Caco-2 (cell line): ENCODE measurements at regions not wholly inside any gene's neighbourhood (a gene's known extent, or its start where the extent isn't known, plus 50 kb on each side); places are given as distances from the start of the nearest gene placed in this dataset.

Experiments
- BruUV-seq: library from RNA; stranded (reverse); fragments of 400-500 nt; replicated peaks from 2 replicates; lab custom pipeline; 2021; lab: Mats Ljungman, UMichigan
- CTCF ChIA-PET: fragments of 300-600 bp; sonication (Branson Sonifier 250); formaldehyde crosslinking; loops from one replicate; lab custom pipeline; 2022; ENCODE audit warnings: antibody characterized with exemption; lab: Charles Lee
- POLR2A ChIA-PET: fragments of 300-600 bp; sonication (Branson Sonifier 250); formaldehyde crosslinking; loops from one replicate; lab custom pipeline; 2022; ENCODE audit warnings: antibody characterized with exemption; lab: Charles Lee
- DNase-seq, 2 experiments: peaks; one replicate each; pipeline versions ENCODE4 v3.0.0 to v3.0.0-alpha.2; 2020 to 2022
- H3K27me3 ChIP-seq: replicated peaks from 2 replicates; pipeline ENCODE4 v1.6.0; 2011; ENCODE audit warnings: low read length; ENCODE audit not compliant: control insufficient read depth, insufficient read depth
- H3K36me3 ChIP-seq: 2 replicates; pipeline ENCODE4 v1.5.1; 2011; ENCODE audit warnings: low read length; ENCODE audit not compliant: control insufficient read depth, insufficient read depth
- H3K4me1 ChIP-seq: fragments of 250-450 bp; sonication (Bioruptor Pico); 2 replicates; pipeline ENCODE4 v1.5.1; 2020; ENCODE audit warnings: mild to moderate bottlenecking
- H3K4me3 ChIP-seq: 2 replicates; pipeline ENCODE4 v1.5.1; 2011; ENCODE audit warnings: low read depth, mild to moderate bottlenecking, control low read depth, low read length
- H3K9me3 ChIP-seq: fragments of 250-450 bp; sonication (Bioruptor Pico); 2 replicates; pipeline ENCODE4 v1.5.1; 2020; ENCODE audit warnings: mild to moderate bottlenecking, moderate library complexity
- H3K27ac Mint-ChIP-seq: one replicate; pipeline ENCODE4 v1.8.0; 2022; ENCODE audit warnings: mixed read lengths; ENCODE audit not compliant: unreplicated experiment
- H3K27me3 Mint-ChIP-seq: one replicate; pipeline ENCODE4 v1.8.0; 2022; ENCODE audit warnings: mixed read lengths; ENCODE audit not compliant: insufficient read depth, unreplicated experiment
- H3K36me3 Mint-ChIP-seq: one replicate; pipeline ENCODE4 v1.8.0; 2022; ENCODE audit warnings: mild to moderate bottlenecking, mixed read lengths; ENCODE audit not compliant: insufficient read depth, unreplicated experiment
- H3K4me1 Mint-ChIP-seq: one replicate; pipeline ENCODE4 v1.8.0; 2022; ENCODE audit warnings: low read depth, mixed read lengths; ENCODE audit not compliant: unreplicated experiment
- H3K4me3 Mint-ChIP-seq: one replicate; pipeline ENCODE4 v1.8.0; 2022; ENCODE audit warnings: mild to moderate bottlenecking, moderate library complexity, mixed read lengths; ENCODE audit not compliant: unreplicated experiment
- H3K9me3 Mint-ChIP-seq: one replicate; pipeline ENCODE4 v1.8.0; 2022; ENCODE audit warnings: mixed read lengths; ENCODE audit not compliant: unreplicated experiment
- CTCF ChIP-seq, 2 experiments: fragments of 200-600 bp in 1 of 2; IDR thresholded peaks; 1 replicate in 1 of 2; 2 replicates in 1 of 2; pipeline versions ENCODE4 v1.5.1 to v1.8.0; 2011 to 2022; ENCODE audit warnings: antibody characterized with exemption in 1 of 2, control low read depth in 1 of 2, inconsistent platforms in 1 of 2, low read depth in 1 of 2, low read length in 1 of 2, mild to moderate bottlenecking in 1 of 2, moderate library complexity in 1 of 2; ENCODE audit not compliant: insufficient read depth in 1 of 2, severe bottlenecking in 1 of 2, unreplicated experiment in 1 of 2
- intact Hi-C: fragments of 100-400 bp; cut with micrococcal nuclease; formaldehyde crosslinking; loops from one replicate; pipeline ENCODE4 v1.10.0; 2022; ENCODE audit not compliant: unreplicated experiment

- no peak overlapping the region for H3K4me3 Mint-ChIP-seq
Measured at GRCh38 chr12:115383668-115384067, 699.7 kb upstream of the TBX3 start.

GRCh38 chr12:115382681-115383080 is 698.7 kb upstream of the TBX3 start:
- Mint-ChIP-seq H3K27ac (no peak overlapping the region), H3K4me3 (no peak overlapping the region), H3K27me3 (no peaks in the 10 kb centered on the region), H3K4me1 (peaks cover 21% of the 10 kb centered on the region), H3K36me3 (peaks cover 6% of the 10 kb centered on the region), H3K9me3 (no peaks in the 10 kb centered on the region)
- Histone ChIP-seq H3K27me3 (no peaks in the 10 kb centered on the region; the same call in 1 of the 2 replicates), H3K36me3 (no peaks in the 10 kb centered on the region), H3K4me3 (no peak overlapping the region), H3K4me1 (peaks cover 4% of the 10 kb centered on the region; the same call in 1 of the 2 replicates), H3K9me3 (no peaks in the 10 kb centered on the region)
- intact Hi-C loops, result no loop called here
- TF ChIP-seq CTCF (IDR thresholded peaks at IDR 0.05; ENCODE audit: insufficient read depth in 1 of 2, low read depth in 1 of 2, low read length in 1 of 2, severe bottlenecking in 1 of 2, unreplicated experiment in 1 of 2), result no peak
- POLR2A ChIA-PET, result no interaction called here
- BruUV-seq, result no TSS peak
- no peak for DNase-seq
- CTCF ChIA-PET, result no interaction called here

More at GRCh38 chr12:115383668-115384067, 699.7 kb upstream of the TBX3 start:
- Histone ChIP-seq H3K4me3 (no peak overlapping the region), H3K36me3 (no peaks in the 10 kb centered on the region), H3K27me3 (no peaks in the 10 kb centered on the region; the same call in 1 of the 2 replicates), H3K4me1 (no peaks in the 10 kb centered on the region), H3K9me3 (no peaks in the 10 kb centered on the region)
- no peak for TF ChIP-seq CTCF (IDR thresholded peaks at IDR 0.05; ENCODE audit: insufficient read depth in 1 of 2, low read depth in 1 of 2, low read length in 1 of 2, severe bottlenecking in 1 of 2, unreplicated experiment in 1 of 2)
- no peaks in the 10 kb centered on the region for H3K9me3 Mint-ChIP-seq
- intact Hi-C loops, result no loop called here
- no peaks in the 10 kb centered on the region for H3K27me3 Mint-ChIP-seq
- DNase-seq, result no peak
- BruUV-seq, result no TSS peak
- POLR2A ChIA-PET, result no interaction called here
- H3K4me1 Mint-ChIP-seq, result peaks cover 11% of the 10 kb centered on the region
- peaks cover 6% of the 10 kb centered on the region for H3K36me3 Mint-ChIP-seq
- H3K27ac Mint-ChIP-seq, result no peak overlapping the region
- CTCF ChIA-PET, result interaction anchor here (0.6 kb wide), 1 partner anchor 772 kb away, joined by 5 read pairs; no protein-coding TSS in a partner anchor

- intact Hi-C loops, result no loop called here
- no peaks in the 10 kb centered on the region for H3K36me3 ChIP-seq
- H3K27me3 ChIP-seq, result no peaks in the 10 kb centered on the region; the same call in 1 of the 2 replicates
- H3K4me1 ChIP-seq, result peaks cover 15% of the 10 kb centered on the region
- Mint-ChIP-seq H3K9me3 (no peaks in the 10 kb centered on the region), H3K27ac (no peak overlapping the region), H3K4me1 (peaks cover 24% of the 10 kb centered on the region), H3K27me3 (no peaks in the 10 kb centered on the region), H3K4me3 (no peak overlapping the region), H3K36me3 (no peaks in the 10 kb centered on the region)
- no peak for TF ChIP-seq CTCF (IDR thresholded peaks at IDR 0.05; ENCODE audit: insufficient read depth in 1 of 2, low read depth in 1 of 2, low read length in 1 of 2, severe bottlenecking in 1 of 2, unreplicated experiment in 1 of 2)
- DNase-seq, result no peak
- H3K4me3 ChIP-seq, result no peak overlapping the region
- POLR2A ChIA-PET, result no interaction called here
- no TSS peak for BruUV-seq
- CTCF ChIA-PET, result no interaction called here
- no peaks in the 10 kb centered on the region for H3K9me3 ChIP-seq
Measured at GRCh38 chr12:115380546-115381120, 696.7 kb upstream of the TBX3 start.
